SJCRH30 (cell line): ENCODE measurements at regions not wholly inside any gene's neighbourhood (a gene's known extent, or its start where the extent isn't known, plus 50 kb on each side); places are given as distances from the start of the nearest gene placed in this dataset.
"Not testable (repeated sequence)": the region's sequence is repeated elsewhere in the genome, so short reads cannot be mapped to it uniquely, and the experiment has no call there.

Experiments used
- DNase-seq, 2 experiments: peaks; one replicate each; pipeline ENCODE4 v3.0.0-alpha.2; 2015 to 2020
- H3K27ac ChIP-seq: fragments of 250-450 bp; sonication (Bioruptor Pico); 2 replicates; pipeline ENCODE4 v1.5.1; 2020; ENCODE audit warnings: mild to moderate bottlenecking, moderate library complexity
- H3K27me3 ChIP-seq: fragments of 250-450 bp; sonication (Bioruptor Pico); 2 replicates; pipeline ENCODE4 v1.5.1; 2020; ENCODE audit warnings: mild to moderate bottlenecking, moderate library complexity
- H3K36me3 ChIP-seq: fragments of 250-450 bp; sonication (Bioruptor Pico); 2 replicates; pipeline ENCODE4 v1.5.1; 2020; ENCODE audit warnings: mild to moderate bottlenecking, moderate library complexity
- H3K4me1 ChIP-seq: fragments of 250-450 bp; sonication (Bioruptor Pico); 2 replicates; pipeline ENCODE4 v1.5.1; 2020; ENCODE audit warnings: mild to moderate bottlenecking, moderate library complexity
- H3K4me3 ChIP-seq: fragments of 250-450 bp; sonication (Bioruptor Pico); 2 replicates; pipeline ENCODE4 v1.5.1; 2020; ENCODE audit warnings: mild to moderate bottlenecking, moderate library complexity
- H3K9me3 ChIP-seq: fragments of 250-450 bp; sonication (Bioruptor Pico); replicated peaks from 2 replicates; pipeline ENCODE4 v1.5.1; 2020; ENCODE audit warnings: mild to moderate bottlenecking, moderate library complexity

- no peaks in the 10 kb centered on the region; the same call in 1 of the 2 replicates for H3K9me3 ChIP-seq
- no peak overlapping the region for H3K4me3 ChIP-seq
- no peaks in the 10 kb centered on the region for H3K4me1 ChIP-seq
- no peak for DNase-seq
- H3K27me3 ChIP-seq, result no peaks in the 10 kb centered on the region
- no peaks in the 10 kb centered on the region for H3K36me3 ChIP-seq
- H3K27ac ChIP-seq, result no peak overlapping the region
Observed at GRCh38 chr7:52586704-52587103, 448.7 kb upstream of the POM121L12 start.

GRCh38 chr7:52584041-52584440 is 451.4 kb upstream of the POM121L12 start:
- H3K27ac ChIP-seq, result no peak overlapping the region
- no peak for DNase-seq
- H3K4me1 ChIP-seq, result no peaks in the 10 kb centered on the region
- no peaks in the 10 kb centered on the region for H3K27me3 ChIP-seq
- no peak overlapping the region for H3K4me3 ChIP-seq
- no peaks in the 10 kb centered on the region for H3K36me3 ChIP-seq
- H3K9me3 ChIP-seq, result no peaks in the 10 kb centered on the region; the same call in 1 of the 2 replicates

- H3K9me3 ChIP-seq, H3K4me1 ChIP-seq, H3K27ac ChIP-seq, H3K4me3 ChIP-seq, DNase-seq, H3K36me3 ChIP-seq, H3K27me3 ChIP-seq: not testable (repeated sequence)
Observed at GRCh38 chr7:52573141-52573540, 462.3 kb upstream of the POM121L12 start.

- no peaks in the 10 kb centered on the region; the same call in 1 of the 2 replicates for H3K27me3 ChIP-seq
- no peak overlapping the region for H3K27ac ChIP-seq
- no peaks in the 10 kb centered on the region for H3K36me3 ChIP-seq
- H3K9me3 ChIP-seq, result no peaks in the 10 kb centered on the region
- H3K4me3 ChIP-seq, result no peak overlapping the region
- H3K4me1 ChIP-seq, result no peaks in the 10 kb centered on the region
- DNase-seq, result no peak
Observed at GRCh38 chr7:52571026-52571425, 464.4 kb upstream of the POM121L12 start.

DNA sequence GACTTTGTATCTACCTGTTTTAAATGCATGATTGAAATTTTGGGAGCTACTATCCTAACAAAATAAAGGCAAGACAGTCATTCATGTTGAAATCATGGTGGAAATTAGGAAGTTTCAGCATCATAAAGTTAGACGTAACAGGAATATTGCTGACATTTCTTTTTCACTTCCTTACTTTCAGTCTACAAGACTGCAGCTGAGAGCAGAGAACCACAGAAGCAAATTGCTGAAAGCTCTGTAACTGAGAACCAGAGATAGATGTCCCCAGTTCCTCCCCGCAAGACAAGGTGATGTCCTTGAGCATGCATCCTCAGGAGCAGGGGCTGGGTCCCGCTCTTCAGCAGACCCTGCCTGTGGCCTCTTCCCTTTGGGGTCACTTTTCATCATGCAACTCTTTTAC is 466.3 kb upstream of the POM121L12 start:
- DNase-seq, result no peak
- Histone ChIP-seq H3K36me3 (no peaks in the 10 kb centered on the region), H3K4me3 (no peak overlapping the region), H3K4me1 (no peaks in the 10 kb centered on the region), H3K27me3 (no peaks in the 10 kb centered on the region; the same call in 1 of the 2 replicates), H3K27ac (no peak overlapping the region), H3K9me3 (no peaks in the 10 kb centered on the region)

- Histone ChIP-seq H3K27me3 (no peaks in the 10 kb centered on the region), H3K4me3 (no peak overlapping the region), H3K27ac (no peak overlapping the region), H3K4me1 (no peaks in the 10 kb centered on the region), H3K9me3 (no peaks in the 10 kb centered on the region), H3K36me3 (no peaks in the 10 kb centered on the region)
- DNase-seq, result no peak
Observed at GRCh38 chr7:52565974-52566373, 469.5 kb upstream of the POM121L12 start.

- H3K4me3 ChIP-seq, result no peak overlapping the region
- H3K27ac ChIP-seq, result no peak overlapping the region
- H3K4me1 ChIP-seq, result no peaks in the 10 kb centered on the region
- no peaks in the 10 kb centered on the region for H3K9me3 ChIP-seq
- no peaks in the 10 kb centered on the region for H3K27me3 ChIP-seq
- H3K36me3 ChIP-seq, result no peaks in the 10 kb centered on the region
- no peak for DNase-seq
Observed at GRCh38 chr7:52555805-52556204, 479.6 kb upstream of the POM121L12 start.

GRCh38 chr7:52547308-52547910 is 488.0 kb upstream of the POM121L12 start:
- Histone ChIP-seq H3K4me3 (no peak overlapping the region), H3K27me3 (no peaks in the 10 kb centered on the region), H3K36me3 (no peaks in the 10 kb centered on the region), H3K9me3 (no peaks in the 10 kb centered on the region), H3K4me1 (no peaks in the 10 kb centered on the region), H3K27ac (no peak overlapping the region)
- no peak for DNase-seq

GRCh38 chr7:52541198-52541765 is 494.2 kb upstream of the POM121L12 start:
- H3K9me3 ChIP-seq, H3K36me3 ChIP-seq, H3K27ac ChIP-seq, H3K4me1 ChIP-seq, H3K27me3 ChIP-seq, H3K4me3 ChIP-seq, DNase-seq: not testable (repeated sequence)

DNA sequence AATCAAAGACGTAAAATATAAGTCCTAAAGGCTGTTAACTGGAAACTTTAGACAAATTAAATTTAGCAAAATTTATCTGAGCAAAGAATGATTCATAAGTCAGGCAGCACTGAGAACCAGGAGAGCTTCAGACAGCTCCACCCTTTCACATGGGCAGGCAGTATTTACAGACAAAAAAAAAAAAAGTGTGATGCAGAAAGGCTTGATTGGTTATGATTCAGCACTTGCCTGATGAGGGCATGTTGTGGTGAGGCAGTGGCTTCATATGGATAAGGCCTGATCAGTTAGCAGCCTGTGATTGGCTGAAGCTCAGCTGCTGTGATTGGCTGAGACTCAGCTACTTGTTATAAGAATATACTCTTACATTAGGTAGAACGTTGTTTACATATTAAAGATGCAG is 495.4 kb upstream of the POM121L12 start:
- Histone ChIP-seq H3K27me3 (no peaks in the 10 kb centered on the region), H3K36me3 (no peaks in the 10 kb centered on the region), H3K27ac (no peak overlapping the region), H3K4me3 (no peak overlapping the region), H3K9me3 (no peaks in the 10 kb centered on the region), H3K4me1 (no peaks in the 10 kb centered on the region)
- DNase-seq, result peak in 1 of 2 experiments; percentile 24

DNA sequence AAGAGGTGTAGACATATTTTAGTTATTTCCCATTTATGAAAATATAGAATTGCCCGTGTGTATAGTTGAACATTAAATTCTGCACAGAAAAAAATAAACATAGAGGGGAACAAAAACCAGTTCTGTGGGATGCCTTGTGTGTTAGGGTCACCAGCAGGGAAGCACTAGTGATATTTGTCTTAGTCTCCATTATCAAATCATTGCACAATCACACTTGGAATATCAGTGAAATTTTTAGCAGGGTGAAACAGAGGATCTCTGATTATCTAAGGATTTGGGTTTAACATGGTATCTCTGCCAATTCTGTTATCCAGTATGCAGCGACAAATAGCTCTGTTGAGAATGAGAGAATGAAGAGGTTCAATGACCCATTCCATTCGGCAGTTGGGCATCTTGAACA is 496.0 kb upstream of the POM121L12 start:
- H3K4me1 ChIP-seq, result no peaks in the 10 kb centered on the region
- no peaks in the 10 kb centered on the region for H3K36me3 ChIP-seq
- no peaks in the 10 kb centered on the region for H3K27me3 ChIP-seq
- no peaks in the 10 kb centered on the region for H3K9me3 ChIP-seq
- no peak overlapping the region for H3K27ac ChIP-seq
- H3K4me3 ChIP-seq, result no peak overlapping the region
- DNase-seq, result no peak

DNA sequence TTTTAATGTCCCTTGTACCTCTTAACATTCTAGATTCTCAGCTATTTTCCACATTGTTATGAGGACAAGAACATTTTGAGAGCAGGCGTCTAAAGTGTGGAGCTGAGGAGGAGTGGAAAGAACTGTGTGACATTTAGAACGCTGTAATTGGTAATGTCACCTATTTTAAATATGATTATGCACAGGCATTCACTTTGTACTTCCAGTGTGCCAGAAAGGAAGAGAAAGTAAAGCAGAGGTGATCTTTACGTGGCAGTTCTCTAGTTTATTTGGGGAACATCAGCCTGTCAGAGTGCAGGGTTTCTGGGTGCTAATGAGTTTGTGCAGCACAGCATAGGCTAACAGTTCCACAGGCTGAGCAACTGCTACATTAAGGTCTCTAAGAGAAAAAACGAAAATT is 498.4 kb upstream of the POM121L12 start:
- no peak overlapping the region for H3K4me3 ChIP-seq
- no peaks in the 10 kb centered on the region for H3K36me3 ChIP-seq
- no peaks in the 10 kb centered on the region for H3K4me1 ChIP-seq
- no peaks in the 10 kb centered on the region for H3K27me3 ChIP-seq
- no peaks in the 10 kb centered on the region for H3K9me3 ChIP-seq
- no peak overlapping the region for H3K27ac ChIP-seq
- no peak for DNase-seq

DNA sequence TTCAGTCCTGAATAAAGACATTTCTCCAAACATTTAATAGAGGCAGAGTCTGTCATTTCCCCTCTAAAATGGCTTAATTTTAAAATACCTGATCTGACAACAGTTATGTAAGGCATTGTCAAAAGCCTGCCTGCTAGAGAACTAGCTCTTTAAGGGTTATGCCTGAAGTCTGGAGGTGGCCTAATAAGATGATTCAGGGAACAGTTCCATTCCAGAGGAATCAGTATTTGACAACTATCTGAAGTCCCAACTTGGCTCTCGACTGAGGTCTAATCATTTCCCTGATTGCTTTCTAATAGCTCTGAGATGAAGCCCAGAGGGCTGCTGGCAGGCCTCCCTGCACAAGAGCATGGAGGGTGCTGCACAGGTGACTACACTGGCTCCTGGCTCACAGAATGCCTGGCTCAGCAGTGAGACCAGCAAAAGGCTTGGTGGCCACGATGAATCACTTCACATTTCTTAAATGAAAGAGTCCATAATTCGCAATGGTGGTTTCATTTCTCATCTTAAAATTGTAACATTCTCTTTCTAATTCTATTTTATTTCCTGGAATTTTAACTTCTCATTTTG is 509.6 kb upstream of the POM121L12 start:
- Histone ChIP-seq H3K4me1 (no peaks in the 10 kb centered on the region), H3K4me3 (no peak overlapping the region), H3K36me3 (no peaks in the 10 kb centered on the region), H3K9me3 (no peaks in the 10 kb centered on the region), H3K27ac (no peak overlapping the region), H3K27me3 (no peaks in the 10 kb centered on the region)
- DNase-seq, result no peak

DNA sequence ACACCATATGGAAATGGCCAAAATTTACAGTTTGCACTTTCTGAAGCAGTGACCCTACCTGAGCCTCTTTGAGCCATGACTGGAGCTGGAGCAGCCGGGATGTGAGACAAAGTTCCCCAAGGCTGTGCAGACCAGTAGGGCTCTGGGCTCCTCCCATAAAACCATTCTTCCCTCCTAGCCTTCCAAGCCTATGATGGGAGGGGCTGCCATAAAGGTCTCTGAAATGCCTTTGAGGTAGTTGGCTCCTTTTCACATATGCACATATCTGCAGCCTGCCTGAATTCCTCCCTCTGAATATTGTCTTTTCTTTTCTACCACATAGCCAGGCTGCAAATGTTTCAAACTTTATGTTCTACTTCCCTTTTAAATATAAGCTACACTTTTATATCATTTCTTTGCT is 516.6 kb upstream of the POM121L12 start:
- Histone ChIP-seq H3K4me3 (no peak overlapping the region), H3K27me3 (no peaks in the 10 kb centered on the region), H3K27ac (no peak overlapping the region), H3K9me3 (no peaks in the 10 kb centered on the region), H3K36me3 (no peaks in the 10 kb centered on the region), H3K4me1 (no peaks in the 10 kb centered on the region)
- no peak for DNase-seq

- no peaks in the 10 kb centered on the region for H3K4me1 ChIP-seq
- no peak overlapping the region for H3K4me3 ChIP-seq
- no peak for DNase-seq
- H3K27ac ChIP-seq, result no peak overlapping the region
- H3K36me3 ChIP-seq, result no peaks in the 10 kb centered on the region
- H3K27me3 ChIP-seq, result no peaks in the 10 kb centered on the region
- no peaks in the 10 kb centered on the region for H3K9me3 ChIP-seq
Observed at GRCh38 chr7:52512656-52513055, 522.8 kb upstream of the POM121L12 start.
